A204.1 (cell line): ENCODE measurements at regions not wholly inside any gene's neighbourhood (a gene's known extent, or its start where the extent isn't known, plus 50 kb on each side); places are given as distances from the start of the nearest gene placed in this dataset.
"Not testable (repeated sequence)": the region's sequence is repeated elsewhere in the genome, so short reads cannot be mapped to it uniquely, and the experiment has no call there.

Experiments
- FAIRE-seq: peaks from 2 replicates; lab custom pipeline; 2012; peaks lifted over from hg19 to GRCh38; lab: Jason Lieb, UNC

GRCh38 chrX:137646472-137646871, 80.5 kb downstream of the ZIC3 start:
- FAIRE-seq: no peak

GRCh38 chrX:137651647-137652046, 85.7 kb downstream of the ZIC3 start:
- no peak for FAIRE-seq

- no peak for FAIRE-seq
Observed at GRCh38 chrX:137652086-137652485, 86.2 kb downstream of the ZIC3 start.

DNA sequence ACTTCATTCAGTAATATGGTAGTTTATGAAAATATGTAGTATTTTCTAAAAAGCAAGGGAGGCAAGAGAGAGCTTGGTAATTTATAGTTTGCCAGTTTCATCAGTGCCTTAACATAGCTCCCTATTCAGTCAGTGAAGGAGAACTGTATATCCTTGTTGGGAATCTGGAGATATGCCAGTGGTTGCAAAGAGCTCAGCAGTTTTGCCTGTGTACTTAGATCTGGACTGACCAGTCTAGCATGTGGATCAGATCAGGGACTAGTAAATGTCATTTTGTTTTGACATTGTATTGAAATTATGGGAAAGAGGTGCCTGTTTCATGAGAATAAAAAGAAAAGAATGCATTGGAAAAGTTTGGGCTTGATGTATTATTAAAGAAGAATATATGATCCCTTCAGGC, 88.6 kb downstream of the ZIC3 start:
- no peak for FAIRE-seq

DNA sequence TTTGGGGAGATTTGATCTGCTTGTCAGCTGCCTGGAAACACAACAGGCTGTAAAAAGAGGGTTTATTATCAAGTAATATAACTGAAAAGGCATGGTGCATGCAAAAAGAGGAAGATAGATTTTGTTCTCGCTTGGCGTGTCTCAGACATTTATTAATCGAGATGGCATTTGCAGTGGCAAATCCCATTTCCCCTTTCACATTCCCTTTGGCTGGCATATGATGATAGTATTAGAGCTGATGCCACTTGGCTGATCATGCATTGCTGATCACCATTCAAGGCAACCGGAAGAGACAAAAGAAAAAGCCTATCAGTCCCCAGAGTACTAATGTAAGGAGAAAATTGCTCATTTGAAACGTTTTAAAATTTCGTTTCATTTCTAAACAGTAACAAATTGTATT, 101.8 kb downstream of the ZIC3 start:
- no peak for FAIRE-seq

DNA sequence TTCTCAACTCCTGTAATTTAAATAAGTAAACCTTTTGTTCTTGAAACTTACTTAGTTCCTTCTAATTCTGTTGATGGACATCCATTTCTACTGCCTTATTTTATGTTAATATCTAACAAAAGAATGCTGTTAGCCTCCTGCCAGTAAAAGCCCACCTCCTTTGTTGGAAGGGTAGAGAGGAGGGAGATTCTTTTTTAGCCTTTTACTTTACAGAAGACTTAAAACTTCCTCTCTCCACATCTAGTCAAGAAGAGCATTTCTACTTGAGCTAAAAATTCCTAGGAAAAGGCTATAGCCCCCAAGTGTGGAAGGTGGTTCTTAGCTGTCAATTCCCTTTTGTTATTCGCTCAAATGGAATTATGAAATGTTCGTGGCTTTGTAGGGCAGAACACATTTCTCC, 118.7 kb downstream of the ZIC3 start:
- FAIRE-seq: no peak

DNA sequence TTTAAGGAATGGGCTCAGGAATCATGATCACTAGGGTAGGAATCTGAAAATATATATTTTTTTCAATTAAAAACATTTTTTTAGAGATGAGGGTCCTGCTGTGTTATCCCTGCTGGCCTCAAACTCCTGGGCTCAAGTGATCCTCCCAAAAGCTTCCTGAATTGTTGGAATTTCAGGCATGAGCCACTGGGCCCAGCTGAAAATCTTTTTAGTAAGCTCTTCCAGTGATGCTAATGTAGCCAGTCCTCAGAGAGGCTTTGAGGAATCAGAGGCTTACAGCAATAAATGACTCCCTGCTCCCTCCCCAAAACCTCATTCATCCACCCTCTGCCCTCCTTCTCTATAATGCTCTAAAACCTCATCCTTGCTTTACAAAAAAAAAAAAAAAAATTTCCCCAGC, 129.5 kb downstream of the ZIC3 start:
- FAIRE-seq: no peak

DNA sequence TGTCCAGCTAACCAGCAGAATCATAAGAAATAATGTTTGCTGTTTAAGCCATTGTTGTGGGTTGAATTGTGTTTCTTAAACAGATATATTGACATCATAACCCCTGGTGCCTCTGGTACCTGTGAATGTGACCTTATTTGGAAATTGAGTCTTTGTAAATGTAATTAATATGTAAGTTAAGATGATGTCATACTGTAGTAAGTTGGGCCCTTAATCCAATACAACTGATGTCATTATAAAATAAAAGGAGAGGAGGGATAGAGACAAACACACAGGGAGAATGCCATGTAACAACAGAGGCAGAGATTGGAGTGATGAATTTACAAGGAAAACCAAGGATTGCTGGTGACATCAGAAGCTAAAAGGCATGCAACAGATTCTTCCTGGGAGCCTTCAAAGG, 141.4 kb downstream of the ZIC3 start:
- no peak for FAIRE-seq

DNA sequence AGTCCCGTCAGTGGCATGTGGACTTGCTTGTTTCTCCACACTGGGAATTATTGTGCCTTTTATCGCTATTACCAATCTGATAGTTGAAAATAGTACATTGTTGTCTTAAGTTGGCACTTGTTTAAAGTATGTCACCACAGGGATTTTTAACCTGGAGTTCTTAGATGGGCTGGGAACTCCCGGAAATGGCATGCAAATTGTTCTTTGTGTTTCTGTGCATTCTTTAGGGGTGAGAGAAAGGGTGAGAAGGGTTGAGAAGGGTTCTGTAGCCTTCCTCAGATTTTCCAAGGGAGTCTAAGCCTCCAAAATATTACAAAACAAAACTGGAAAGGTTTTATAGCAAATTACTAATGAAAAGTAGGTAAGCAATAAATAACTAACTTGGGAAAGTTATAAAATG, 176.9 kb downstream of the ZIC3 start:
- FAIRE-seq: no peak

GRCh38 chrX:137743414-137743813, 177.5 kb downstream of the ZIC3 start:
- no peak for FAIRE-seq

DNA sequence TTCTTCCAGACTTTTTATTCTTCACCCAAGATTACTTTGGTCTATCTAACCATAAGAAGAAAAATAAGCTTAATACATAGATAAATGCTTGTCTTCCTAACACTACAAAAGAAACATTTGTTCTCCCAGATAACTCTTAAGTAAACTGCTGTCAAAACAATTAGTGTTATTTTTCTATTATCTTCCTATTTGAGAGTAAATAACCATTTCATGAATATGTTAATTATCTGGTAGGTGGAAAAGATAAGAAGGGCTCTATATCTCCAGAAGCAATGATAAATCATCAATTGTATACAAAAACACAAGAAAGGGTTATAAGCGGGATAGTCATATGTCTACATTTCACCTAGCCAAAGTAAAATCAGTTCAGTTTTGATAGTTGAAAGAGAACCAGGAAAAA, 180.4 kb downstream of the ZIC3 start:
- FAIRE-seq: no peak

- no peak for FAIRE-seq
Observed at GRCh38 chrX:137747244-137748043, 181.5 kb downstream of the ZIC3 start.

DNA sequence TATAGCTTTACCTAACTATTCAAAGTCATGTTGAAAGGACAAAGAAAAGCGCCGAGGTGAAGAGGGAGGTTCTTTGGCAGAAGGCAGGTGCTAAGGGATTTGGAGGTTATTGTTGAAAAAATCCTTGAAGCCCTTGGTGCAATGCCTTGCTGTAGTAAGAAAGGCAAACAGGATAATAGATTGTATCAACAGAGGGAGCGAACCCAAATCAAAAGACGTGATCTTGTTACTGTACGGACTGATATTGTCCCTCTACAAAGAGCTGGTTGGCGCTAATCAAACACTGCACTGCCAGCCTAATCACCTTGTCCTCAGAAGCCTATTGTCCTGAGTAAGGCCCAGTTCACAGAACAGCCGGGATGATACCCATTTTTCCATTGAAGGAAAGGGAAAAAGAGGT, 182.9 kb downstream of the ZIC3 start:
- no peak for FAIRE-seq

GRCh38 chrX:137749246-137749645, 183.3 kb downstream of the ZIC3 start:
- FAIRE-seq: no peak

DNA sequence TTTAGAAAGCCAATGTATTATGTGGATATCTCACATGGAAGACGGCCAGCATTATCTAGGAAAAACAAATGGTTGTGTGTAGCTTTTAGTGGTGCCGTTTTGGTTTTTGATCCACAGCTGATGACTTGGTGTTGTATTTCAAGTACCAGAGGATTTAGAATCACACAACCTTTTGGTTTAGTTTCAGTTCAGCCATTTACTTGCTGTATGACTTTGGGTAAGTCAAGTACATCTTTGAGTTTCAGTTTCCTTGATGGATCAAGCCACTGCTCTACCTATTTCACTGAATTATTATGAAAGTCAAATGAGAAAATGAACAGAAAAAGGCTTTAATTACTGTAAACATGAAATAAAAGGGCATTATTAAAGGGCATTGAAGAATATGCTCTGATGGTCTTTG, 205.6 kb downstream of the ZIC3 start:
- FAIRE-seq: no peak

DNA sequence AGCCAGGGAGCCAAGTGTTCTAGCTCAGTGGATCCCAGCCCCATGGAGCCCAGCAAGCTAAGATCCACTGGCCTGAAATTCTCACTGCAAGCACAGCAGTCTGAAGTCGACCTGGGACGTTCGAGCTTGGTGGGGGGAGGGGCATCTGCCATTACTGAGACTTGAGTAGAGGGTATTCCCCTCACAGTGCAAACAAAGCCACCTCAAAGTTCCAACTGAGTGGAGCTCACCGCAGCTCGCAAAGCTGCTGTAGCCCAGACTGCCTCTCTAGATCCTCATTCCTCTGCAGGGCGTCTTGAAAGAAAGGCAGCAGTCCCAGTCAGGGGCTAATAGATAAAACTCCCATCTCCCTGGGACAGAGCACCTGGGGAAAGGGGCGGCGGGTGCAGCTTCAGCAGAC, 226.3 kb downstream of the ZIC3 start:
- no peak for FAIRE-seq

GRCh38 chrX:137797926-137798325, 232.0 kb downstream of the ZIC3 start:
- not testable (repeated sequence) for FAIRE-seq

DNA sequence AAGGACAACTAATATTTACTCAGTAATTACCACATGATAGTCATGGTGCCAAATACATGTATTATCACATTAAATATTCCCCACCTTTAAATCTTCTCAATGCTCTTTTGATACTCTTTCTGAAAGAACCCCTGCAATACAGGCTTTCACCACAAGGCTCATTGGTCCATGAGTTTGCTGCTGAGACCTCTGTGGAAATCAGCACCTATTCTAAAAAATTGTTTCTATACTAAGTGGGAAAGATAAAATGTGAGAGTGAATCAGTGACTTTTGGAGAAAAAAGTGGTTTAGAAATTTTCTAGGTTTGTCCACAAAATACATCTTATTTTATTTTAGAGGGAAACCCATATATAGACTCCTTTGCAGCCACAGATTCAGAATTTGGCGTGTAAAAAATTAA, 257.3 kb downstream of the ZIC3 start:
- FAIRE-seq: no peak

- FAIRE-seq: no peak
Observed at GRCh38 chrX:137847376-137847775, 281.4 kb downstream of the ZIC3 start.

DNA sequence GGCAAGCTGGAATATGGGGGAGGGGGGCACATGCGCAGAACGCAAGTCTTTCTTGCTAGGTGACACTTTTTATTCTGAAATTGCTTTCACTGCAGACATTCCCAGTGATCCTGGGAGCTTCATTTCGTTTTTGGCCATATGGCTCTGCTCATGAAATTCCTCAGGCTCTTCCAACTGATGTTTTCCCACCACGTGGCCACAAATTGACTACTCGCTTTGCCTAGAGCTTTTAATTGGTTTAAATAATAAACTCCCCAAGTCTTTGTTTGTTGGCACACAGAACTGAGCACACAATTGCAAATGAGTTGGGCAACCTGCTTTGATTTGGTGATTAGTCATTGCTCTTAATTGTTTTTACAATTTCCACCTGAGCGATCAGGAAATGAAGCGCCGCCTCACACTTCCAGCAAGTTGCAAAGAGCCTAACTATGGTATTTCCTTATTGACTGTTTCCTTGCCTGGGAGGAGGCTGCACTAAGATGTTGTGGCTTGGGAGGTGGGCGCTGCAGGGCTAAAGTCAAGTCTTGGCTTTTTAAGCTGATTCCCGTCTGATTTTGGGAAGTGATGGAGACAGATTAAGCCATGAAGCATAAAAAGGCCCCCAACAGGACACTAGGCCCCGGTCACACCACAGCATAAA, 282.5 kb downstream of the ZIC3 start:
- FAIRE-seq: no peak

- FAIRE-seq: no peak
Observed at GRCh38 chrX:137852502-137852901, 286.6 kb downstream of the ZIC3 start.

DNA sequence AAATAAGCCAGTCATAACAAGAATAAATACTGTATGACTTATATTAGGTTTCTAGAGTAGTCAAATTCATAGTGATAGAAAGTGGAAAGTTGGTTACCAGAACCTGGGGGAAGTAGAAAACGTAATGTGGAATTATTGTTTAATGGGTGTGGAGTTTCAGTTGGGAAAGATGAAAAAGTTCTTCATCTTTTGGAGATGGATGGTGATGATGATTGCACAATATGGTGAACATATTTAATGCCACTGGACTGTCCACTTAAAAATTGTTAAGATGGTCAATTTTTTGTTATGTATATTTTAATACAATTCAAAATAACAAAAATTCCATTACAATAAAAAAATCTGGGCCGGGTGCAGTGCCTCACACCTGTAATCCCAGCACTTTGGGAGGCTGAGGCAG, 289.6 kb downstream of the ZIC3 start:
- no peak for FAIRE-seq

GRCh38 chrX:137858106-137858505, 292.2 kb downstream of the ZIC3 start:
- FAIRE-seq: no peak

- no peak for FAIRE-seq
Observed at GRCh38 chrX:137878401-137878800, 312.5 kb downstream of the ZIC3 start.
